Activated CD8-positive, alpha-beta memory T cell treated with anti-CD3 and anti-CD28 coated beads for 24 hours (primary cell): ENCODE measurements at regions not wholly inside any gene's neighbourhood (a gene's known extent, or its start where the extent isn't known, plus 50 kb on each side); places are given as distances from the start of the nearest gene placed in this dataset.

Source experiments
- DNase-seq: peaks from one replicate; pipeline ENCODE4 v3.0.0-alpha.2; 2020

- DNase-seq, result no peak
Observed at GRCh38 chr15:38648121-38648843, 83.7 kb upstream of the RASGRP1 start.

- no peak for DNase-seq
Observed at GRCh38 chr15:38650384-38650783, 85.8 kb upstream of the RASGRP1 start.

GRCh38 chr15:38650936-38651327, 86.3 kb upstream of the RASGRP1 start:
- no peak for DNase-seq

- DNase-seq, result no peak
Observed at GRCh38 chr15:38651328-38652038, 86.9 kb upstream of the RASGRP1 start.

GRCh38 chr15:38652183-38652794, 87.7 kb upstream of the RASGRP1 start:
- no peak for DNase-seq

- peak; percentile 77 for DNase-seq
Observed at GRCh38 chr15:38652998-38653397, 88.4 kb upstream of the RASGRP1 start.

- no peak for DNase-seq
Observed at GRCh38 chr15:38658431-38658830, 93.8 kb upstream of the RASGRP1 start.

- DNase-seq, result peak; percentile 64
Observed at GRCh38 chr15:38660738-38661137, 96.1 kb upstream of the RASGRP1 start.

GRCh38 chr15:38662033-38662802, 97.6 kb upstream of the RASGRP1 start:
- DNase-seq, result no peak

GRCh38 chr15:38662805-38663204, 98.2 kb upstream of the RASGRP1 start:
- no peak for DNase-seq

GRCh38 chr15:38665586-38666305, 101.1 kb upstream of the RASGRP1 start:
- DNase-seq, result peak; percentile 19

- DNase-seq, result no peak
Observed at GRCh38 chr15:38666865-38667510, 102.4 kb upstream of the RASGRP1 start.

GRCh38 chr15:38667890-38668850, 103.6 kb upstream of the RASGRP1 start:
- DNase-seq, result peak; percentile 19

- DNase-seq, result peak; percentile 48
Observed at GRCh38 chr15:38668898-38669391, 104.3 kb upstream of the RASGRP1 start.

- peak; percentile 68 for DNase-seq
Observed at GRCh38 chr15:38670128-38671005, 105.8 kb upstream of the RASGRP1 start.

- no peak for DNase-seq
Observed at GRCh38 chr15:38671006-38671387, 106.4 kb upstream of the RASGRP1 start.

GRCh38 chr15:38671675-38672254, 107.2 kb upstream of the RASGRP1 start:
- DNase-seq, result peak; percentile 72

GRCh38 chr15:38672273-38672672, 107.7 kb upstream of the RASGRP1 start:
- DNase-seq, result no peak
